ENCODE measurements at regions not wholly inside any gene's neighbourhood (a gene's known extent, or its start where the extent isn't known, plus 50 kb on each side); places are given as distances from the start of the nearest gene placed in this dataset.

GRCh38 chr2:241926541-241927311, 57.2 kb downstream of the RTP5 start:
- no peak for TF ChIP-seq POLR2A (IDR thresholded peaks at IDR 0.05)
- no peak for TF ChIP-seq CTCF (IDR thresholded peaks at IDR 0.05 in 8 of 11, conservative IDR thresholded peaks at IDR 0.05 in 3 of 11)
- no peak for TF ChIP-seq POLR2AphosphoS5 (IDR thresholded peaks at IDR 0.05)
- no peak overlapping the region for H3K4me3 ChIP-seq
- H3K27ac ChIP-seq, result no peak overlapping the region
- H3K27me3 ChIP-seq (replicated peaks in 1 of 7), result no peaks in the 10 kb centered on the region
- DNase-seq, result peak; percentile 55
- no peaks in the 10 kb centered on the region for H3K36me3 ChIP-seq
- H3K9me3 ChIP-seq, result no peaks in the 10 kb centered on the region
- intact Hi-C loops (cut with DNase I; ENCODE audit: low total_unique reads), result no loop called here
- no peaks in the 10 kb centered on the region for H3K4me1 ChIP-seq
- 84 to 91% (median 86%) methylated on average over 32 of the region's 32 CpGs for WGBS, 5 donors

- Histone ChIP-seq H3K9me3 (no peaks in the 10 kb centered on the region), H3K27me3 (replicated peaks in 1 of 7) (no peaks in the 10 kb centered on the region), H3K36me3 (peaks cover 0 to 5% (median 0%) of the 10 kb centered on the region in 6 donors), H3K27ac (no peak overlapping the region), H3K4me1 (peaks cover 0 to 12% (median 6%) of the 10 kb centered on the region in 6 donors), H3K4me3 (no peak overlapping the region)
- intact Hi-C loops (cut with DNase I; ENCODE audit: low total_unique reads), result no loop called here
- 84 to 92% (median 86%) methylated on average over 22 of the region's 22 CpGs for WGBS, 5 donors
- no peak for TF ChIP-seq POLR2AphosphoS5 (IDR thresholded peaks at IDR 0.05)
- no peak for TF ChIP-seq POLR2A (IDR thresholded peaks at IDR 0.05)
- TF ChIP-seq CTCF (IDR thresholded peaks at IDR 0.05 in 8 of 11, conservative IDR thresholded peaks at IDR 0.05 in 3 of 11), result no peak
- DNase-seq, result peak; percentile 47
These were observed 60.3 kb downstream of the RTP5 start for GRCh38 chr2:241929551-241930490.

- WGBS, 5 donors, result 86 to 94% (median 89%) methylated on average over 30 of the region's 30 CpGs
- TF ChIP-seq POLR2A (IDR thresholded peaks at IDR 0.05) (no peak), CTCF (IDR thresholded peaks at IDR 0.05 in 8 of 11, conservative IDR thresholded peaks at IDR 0.05 in 3 of 11) (no peak), POLR2AphosphoS5 (IDR thresholded peaks at IDR 0.05) (no peak)
- Histone ChIP-seq H3K27me3 (replicated peaks in 1 of 7) (no peaks in the 10 kb centered on the region), H3K36me3 (peaks cover 0 to 5% (median 0%) of the 10 kb centered on the region in 6 donors), H3K27ac (no peak overlapping the region), H3K4me3 (no peak overlapping the region), H3K9me3 (peaks cover 0 to 7% (median 0%) of the 10 kb centered on the region in 8 donors), H3K4me1 (peaks cover 0 to 12% (median 6%) of the 10 kb centered on the region in 6 donors)
- intact Hi-C loops (cut with DNase I; ENCODE audit: low total_unique reads), result no loop called here
- DNase-seq, result no peak
These were observed 61.8 kb downstream of the RTP5 start for GRCh38 chr2:241931084-241931975.
